SK-N-SH (cell line): ENCODE measurements at regions not wholly inside any gene's neighbourhood (a gene's known extent, or its start where the extent isn't known, plus 50 kb on each side); places are given as distances from the start of the nearest gene placed in this dataset.

Source experiments
- CTCF ChIA-PET: fragments of 300-600, 350-600 bp; formaldehyde crosslinking; extraction: SDS; loops from one replicate; lab custom pipeline; 2021; lab: Yijun Ruan, JAX
- POLR2A ChIA-PET: fragments of 350-600 bp; sonication (Branson Sonifier 250); formaldehyde crosslinking; extraction: SDS; loops from one replicate; lab custom pipeline; 2020; ENCODE audit warnings: antibody characterized with exemption, inconsistent platforms; lab: Yijun Ruan, JAX
- DNase-seq: peaks from one replicate; pipeline ENCODE4 v3.0.0; 2012
- H2AFZ ChIP-seq: fragments of 200-600 bp; sonication (generic); 2 replicates; pipeline ENCODE4 v1.8.1; 2016; ENCODE audit warnings: antibody characterized with exemption, mild to moderate bottlenecking, low read depth
- H3F3A ChIP-seq: fragments of 200-600 bp; sonication (generic); replicated peaks from 2 replicates; pipeline ENCODE3; 2016; ENCODE audit warnings: antibody characterized with exemption, mild to moderate bottlenecking; ENCODE audit not compliant: insufficient read depth
- H3K27ac ChIP-seq, 2 experiments: fragments of 200-500 bp in 1 of 2; fragments of 200-600 bp in 1 of 2; sonication (Bioruptor generic) in 1 of 2; sonication (generic), shearing (Covaris generic) in 1 of 2; 2 replicates each; pipeline versions ENCODE4 v1.5.1 to v1.6.1; 2014 to 2016; ENCODE audit warnings: low read depth in 2 of 2, inconsistent platforms in 1 of 2, low read length in 1 of 2, mild to moderate bottlenecking in 1 of 2, mixed read lengths in 1 of 2
- H3K27me3 ChIP-seq: fragments of 200-600 bp; sonication (generic), shearing (Covaris generic); 2 replicates; pipeline ENCODE4 v1.6.1; 2016; ENCODE audit warnings: mixed run types; ENCODE audit not compliant: insufficient read depth
- H3K36me3 ChIP-seq, 2 experiments: fragments of 200-500 bp in 1 of 2; fragments of 200-600 bp in 1 of 2; sonication (Bioruptor generic) in 1 of 2; sonication (generic) in 1 of 2; replicated peaks in 1 of 2; 2 replicates each; pipeline versions ENCODE3 to v1.5.1; 2014 to 2016; ENCODE audit warnings: low read length in 1 of 2, mild to moderate bottlenecking in 1 of 2; ENCODE audit not compliant: insufficient read depth in 2 of 2, control insufficient read depth in 1 of 2
- H3K4me1 ChIP-seq, 2 experiments: fragments of 200-500 bp in 1 of 2; fragments of 200-600 bp in 1 of 2; sonication (Bioruptor generic) in 1 of 2; sonication (generic), shearing (Covaris generic) in 1 of 2; 2 replicates each; pipeline versions ENCODE4 v1.5.1 to v1.6.1; 2014 to 2016; ENCODE audit warnings: low read depth in 1 of 2, low read length in 1 of 2, mixed run types in 1 of 2; ENCODE audit not compliant: insufficient read depth in 2 of 2, control insufficient read depth in 1 of 2
- H3K4me2 ChIP-seq: fragments of 200-600 bp; sonication (generic), shearing (Covaris generic); 2 replicates; pipeline ENCODE4 v1.6.1; 2017; ENCODE audit warnings: mixed run types
- H3K4me3 ChIP-seq, 2 experiments: fragments of 200-500 bp in 1 of 2; fragments of 200-600 bp in 1 of 2; sonication (Bioruptor generic) in 1 of 2; sonication (generic), shearing (Covaris generic) in 1 of 2; 2 replicates each; pipeline versions ENCODE4 v1.5.1 to v1.8.1; 2014 to 2016; ENCODE audit warnings: low read depth in 2 of 2, inconsistent platforms in 1 of 2, low read length in 1 of 2, mild to moderate bottlenecking in 1 of 2, mixed read lengths in 1 of 2, moderate library complexity in 1 of 2
- H3K79me2 ChIP-seq: fragments of 200-600 bp; sonication (generic); 2 replicates; pipeline ENCODE4 v1.8.1; 2017; ENCODE audit warnings: mild to moderate bottlenecking; ENCODE audit not compliant: insufficient read depth
- H3K9ac ChIP-seq: fragments of 200-600 bp; sonication (generic); 2 replicates; pipeline ENCODE4 v1.6.1; 2017; ENCODE audit warnings: mixed run types
- H3K9me2 ChIP-seq: fragments of 200-600 bp; sonication (generic); 2 replicates; pipeline ENCODE4 v1.6.1; 2017; ENCODE audit warnings: mixed run types
- H3K9me3 ChIP-seq: fragments of 200-600 bp; sonication (generic); 2 replicates; pipeline ENCODE4 v1.6.1; 2017; ENCODE audit warnings: mixed run types, mild to moderate bottlenecking, moderate library complexity
- H4K20me1 ChIP-seq: fragments of 200-600 bp; sonication (generic); 2 replicates; pipeline ENCODE4 v1.6.1; 2017; ENCODE audit warnings: mild to moderate bottlenecking, mixed run types; ENCODE audit not compliant: insufficient read depth
- CTCF ChIP-seq: fragments of 200-600 bp; sonication (generic); IDR thresholded peaks from 2 replicates; pipeline ENCODE4 v1.6.1; 2017; ENCODE audit warnings: antibody characterized with exemption, mild to moderate bottlenecking, moderate library complexity
- ELF1 ChIP-seq: IDR thresholded peaks from 2 replicates; pipeline ENCODE4 v1.4.0; 2012
- EP300 ChIP-seq, 2 experiments: IDR thresholded peaks; 2 replicates each; pipeline versions ENCODE4 v1.4.0 to v1.6.1; 2012; ENCODE audit warnings: borderline replicate concordance in 1 of 2, low read depth in 1 of 2, low read length in 1 of 2
- EZH2phosphoT487 ChIP-seq: fragments of 200-600 bp; sonication (generic); IDR thresholded peaks from 2 replicates; pipeline ENCODE4 v1.6.1; 2017; ENCODE audit warnings: low read depth, mixed run types, mild to moderate bottlenecking, antibody characterized with exemption, moderate library complexity, borderline replicate concordance
- GABPA ChIP-seq: IDR thresholded peaks from 2 replicates; pipeline ENCODE4 v1.4.0; 2012; ENCODE audit warnings: low read depth, mild to moderate bottlenecking
- NRF1 ChIP-seq: IDR thresholded peaks from 2 replicates; pipeline ENCODE4 v1.6.1; 2012; ENCODE audit warnings: low read depth, mild to moderate bottlenecking, low read length
- PBX3 ChIP-seq: IDR thresholded peaks from 2 replicates; pipeline ENCODE4; 2012
- RCOR1 ChIP-seq: fragments of 150-350 bp; IDR thresholded peaks from 2 replicates; pipeline ENCODE4 v1.6.1; 2017; ENCODE audit warnings: antibody characterized with exemption, low read length
- RXRA ChIP-seq: IDR thresholded peaks from 2 replicates; pipeline ENCODE4 v1.4.0; 2012; ENCODE audit warnings: low read depth, mild to moderate bottlenecking, borderline replicate concordance
- WGBS: methylation state at CpG from one replicate; pipeline ENCODE4 v1.1.6; 2017; ENCODE audit warnings: low lambda C conversion rate; 5-methylcytosine and 5-hydroxymethylcytosine counted together
- TF ChIP-seq, protein P1 (sequence below): IDR thresholded peaks from 2 replicates; pipeline ENCODE4 v1.6.1; 2012; ENCODE audit warnings: mild to moderate bottlenecking, low read depth, low read length, moderate library complexity
- TF ChIP-seq, protein P2 (sequence below): IDR thresholded peaks from 2 replicates; pipeline ENCODE4 v1.4.0; 2012; ENCODE audit warnings: low read depth
- TF ChIP-seq, protein P3 (sequence below): fragments of 150-350 bp; IDR thresholded peaks from 2 replicates; pipeline ENCODE4 v1.6.1; 2016; ENCODE audit warnings: mild to moderate bottlenecking, low read depth, low read length

- TF ChIP-seq, protein P1, sequence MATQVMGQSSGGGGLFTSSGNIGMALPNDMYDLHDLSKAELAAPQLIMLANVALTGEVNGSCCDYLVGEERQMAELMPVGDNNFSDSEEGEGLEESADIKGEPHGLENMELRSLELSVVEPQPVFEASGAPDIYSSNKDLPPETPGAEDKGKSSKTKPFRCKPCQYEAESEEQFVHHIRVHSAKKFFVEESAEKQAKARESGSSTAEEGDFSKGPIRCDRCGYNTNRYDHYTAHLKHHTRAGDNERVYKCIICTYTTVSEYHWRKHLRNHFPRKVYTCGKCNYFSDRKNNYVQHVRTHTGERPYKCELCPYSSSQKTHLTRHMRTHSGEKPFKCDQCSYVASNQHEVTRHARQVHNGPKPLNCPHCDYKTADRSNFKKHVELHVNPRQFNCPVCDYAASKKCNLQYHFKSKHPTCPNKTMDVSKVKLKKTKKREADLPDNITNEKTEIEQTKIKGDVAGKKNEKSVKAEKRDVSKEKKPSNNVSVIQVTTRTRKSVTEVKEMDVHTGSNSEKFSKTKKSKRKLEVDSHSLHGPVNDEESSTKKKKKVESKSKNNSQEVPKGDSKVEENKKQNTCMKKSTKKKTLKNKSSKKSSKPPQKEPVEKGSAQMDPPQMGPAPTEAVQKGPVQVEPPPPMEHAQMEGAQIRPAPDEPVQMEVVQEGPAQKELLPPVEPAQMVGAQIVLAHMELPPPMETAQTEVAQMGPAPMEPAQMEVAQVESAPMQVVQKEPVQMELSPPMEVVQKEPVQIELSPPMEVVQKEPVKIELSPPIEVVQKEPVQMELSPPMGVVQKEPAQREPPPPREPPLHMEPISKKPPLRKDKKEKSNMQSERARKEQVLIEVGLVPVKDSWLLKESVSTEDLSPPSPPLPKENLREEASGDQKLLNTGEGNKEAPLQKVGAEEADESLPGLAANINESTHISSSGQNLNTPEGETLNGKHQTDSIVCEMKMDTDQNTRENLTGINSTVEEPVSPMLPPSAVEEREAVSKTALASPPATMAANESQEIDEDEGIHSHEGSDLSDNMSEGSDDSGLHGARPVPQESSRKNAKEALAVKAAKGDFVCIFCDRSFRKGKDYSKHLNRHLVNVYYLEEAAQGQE = no peak
These were observed 63.8 kb upstream of the FAM204A start (continued) for GRCh38 chr10:118405928-118406327.

GRCh38 chr10:118403967-118404366 lies 61.8 kb upstream of the FAM204A start:
- Histone ChIP-seq H3K4me2 (no peak overlapping the region), H3K4me3 (no peak overlapping the region), H3K27me3 (no peaks in the 10 kb centered on the region), H4K20me1 (no peaks in the 10 kb centered on the region), H3K9me3 (no peaks in the 10 kb centered on the region), H3K79me2 (no peaks in the 10 kb centered on the region), H3K36me3 (no peaks in the 10 kb centered on the region), H3K4me1 (peaks cover 0 to 2% of the 10 kb centered on the region in 2 experiments; a peak in 1 of 4 replicates), H2AFZ (no peak overlapping the region), H3F3A (no peaks in the 10 kb centered on the region), H3K9me2 (no peaks in the 10 kb centered on the region), H3K27ac (no peak overlapping the region), H3K9ac (no peak overlapping the region)
- no peak for DNase-seq
- TF ChIP-seq, protein P2, sequence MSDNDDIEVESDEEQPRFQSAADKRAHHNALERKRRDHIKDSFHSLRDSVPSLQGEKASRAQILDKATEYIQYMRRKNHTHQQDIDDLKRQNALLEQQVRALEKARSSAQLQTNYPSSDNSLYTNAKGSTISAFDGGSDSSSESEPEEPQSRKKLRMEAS = no peak
- CTCF ChIA-PET = interaction anchor here (0.7 to 2.5 kb wide), 5 partner anchors 9 to 55 kb away, joined by 3 to 9 read pairs (median 5); no protein-coding TSS in a partner anchor
- 53% methylated on average over 3 of the region's 3 CpGs for WGBS
- POLR2A ChIA-PET = no interaction called here

GRCh38 chr10:118401708-118402193 lies 59.6 kb upstream of the FAM204A start:
- POLR2A ChIA-PET = no interaction called here
- Histone ChIP-seq H3K27ac (no peak overlapping the region), H3K9ac (no peak overlapping the region), H3K4me2 (no peak overlapping the region), H3K9me2 (no peaks in the 10 kb centered on the region), H3K27me3 (no peaks in the 10 kb centered on the region), H2AFZ (no peak overlapping the region; the same call in 1 of the 2 replicates), H3K4me3 (no peak overlapping the region), H3F3A (no peaks in the 10 kb centered on the region), H3K79me2 (no peaks in the 10 kb centered on the region), H3K4me1 (no peaks in the 10 kb centered on the region), H3K9me3 (no peaks in the 10 kb centered on the region), H4K20me1 (no peaks in the 10 kb centered on the region), H3K36me3 (no peaks in the 10 kb centered on the region)
- CTCF ChIA-PET = interaction anchor here (2.5 kb wide), 1 partner anchor 22 kb away, joined by 9 read pairs; no protein-coding TSS in a partner anchor
- WGBS = 41% methylated on average over 2 of the region's 2 CpGs
- DNase-seq = no peak
- TF ChIP-seq CTCF = no peak
- no peak for TF ChIP-seq EZH2phosphoT487
- TF ChIP-seq PBX3 = no peak
- TF ChIP-seq RXRA = no peak
- TF ChIP-seq GABPA = no peak
- TF ChIP-seq ELF1 = no peak
- TF ChIP-seq, protein P1 = no peak
- TF ChIP-seq EP300 (IDR thresholded peaks at IDR 0.05; ENCODE audit: borderline replicate concordance in 1 of 2, low read depth in 1 of 2, low read length in 1 of 2) = no peak
- TF ChIP-seq RCOR1 = no peak
- no peak for TF ChIP-seq NRF1
- TF ChIP-seq, protein P3, sequence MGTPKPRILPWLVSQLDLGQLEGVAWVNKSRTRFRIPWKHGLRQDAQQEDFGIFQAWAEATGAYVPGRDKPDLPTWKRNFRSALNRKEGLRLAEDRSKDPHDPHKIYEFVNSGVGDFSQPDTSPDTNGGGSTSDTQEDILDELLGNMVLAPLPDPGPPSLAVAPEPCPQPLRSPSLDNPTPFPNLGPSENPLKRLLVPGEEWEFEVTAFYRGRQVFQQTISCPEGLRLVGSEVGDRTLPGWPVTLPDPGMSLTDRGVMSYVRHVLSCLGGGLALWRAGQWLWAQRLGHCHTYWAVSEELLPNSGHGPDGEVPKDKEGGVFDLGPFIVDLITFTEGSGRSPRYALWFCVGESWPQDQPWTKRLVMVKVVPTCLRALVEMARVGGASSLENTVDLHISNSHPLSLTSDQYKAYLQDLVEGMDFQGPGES = no peak
